ENCODE measurements at regions not wholly inside any gene's neighbourhood (a gene's known extent, or its start where the extent isn't known, plus 50 kb on each side); places are given as distances from the start of the nearest gene placed in this dataset.

GRCh38 chr3:152174876-152175527 lies 93.7 kb upstream of the MBNL1 start:
- Histone ChIP-seq H3K4ac (ENCODE audit: low read depth, low read length) (no peak overlapping the region), H4K91ac (ENCODE audit: low read depth, low read length) (no peak overlapping the region), H3K27me3 (ENCODE audit: insufficient read depth, low read length) (no peaks in the 10 kb centered on the region), H4K12ac (ENCODE audit: low read depth, low read length) (no peak overlapping the region), H3K9ac (ENCODE audit: low read length) (no peak overlapping the region), H4K8ac (ENCODE audit: low read depth, low read length) (no peak overlapping the region), H3K14ac (ENCODE audit: low read length) (no peak overlapping the region), H2AFZ (ENCODE audit: insufficient read depth, low read length, poor library complexity) (no peak overlapping the region), H3K4me2 (ENCODE audit: low read length) (no peak overlapping the region), H3K18ac (ENCODE audit: low read length) (no peak overlapping the region), H3K79me2 (ENCODE audit: control insufficient read depth, insufficient read depth, low read length, poor library complexity) (no peaks in the 10 kb centered on the region), H3K36me3 (ENCODE audit: control insufficient read depth in 1 of 2, insufficient read depth in 2 of 2, low read length in 2 of 2) (no peaks in the 10 kb centered on the region), H2BK12ac (ENCODE audit: low read length) (no peak overlapping the region), H2AK5ac (ENCODE audit: low read length) (no peak overlapping the region), H3K27ac (ENCODE audit: low read depth, low read length) (no peak overlapping the region), H3K4me1 (ENCODE audit: control insufficient read depth in 1 of 2, insufficient read depth in 2 of 2, low read length in 2 of 2) (no peaks in the 10 kb centered on the region), H3K4me3 (ENCODE audit: low read depth, low read length) (no peak overlapping the region), H3K9me3 (ENCODE audit: insufficient read depth, low read depth, low read length) (no peaks in the 10 kb centered on the region), H3K79me1 (ENCODE audit: low read length) (no peaks in the 10 kb centered on the region), H2BK120ac (ENCODE audit: insufficient read depth, low read length, poor library complexity) (no peak overlapping the region), H3K23ac (ENCODE audit: low read length) (no peak overlapping the region), H2BK5ac (ENCODE audit: low read depth, low read length, poor library complexity) (no peak overlapping the region)
- DNase-seq, result no peak
- WGBS (ENCODE audit: extremely low coverage, insufficient coverage, insufficient read length), result no CpG with 5 or more reads among the region's 2 CpGs

DNA sequence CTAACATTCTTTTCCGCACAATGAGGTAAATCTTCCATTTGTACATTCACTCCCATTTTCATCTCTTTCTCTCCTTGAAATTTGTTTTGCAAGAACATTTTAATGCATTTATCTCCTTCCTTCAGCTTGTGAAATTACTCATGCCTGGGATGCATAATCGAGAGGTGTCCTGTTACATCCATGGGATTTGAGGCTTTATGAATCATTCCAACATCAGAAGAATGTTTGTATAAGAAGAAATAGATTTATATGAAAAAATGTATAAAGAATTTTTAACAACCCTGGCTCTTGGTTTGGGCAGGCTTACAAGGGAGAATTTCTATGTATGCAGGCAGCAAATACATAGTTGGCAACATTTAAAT lies 93.2 kb upstream of the MBNL1 start:
- no peak overlapping the region for H2AK5ac ChIP-seq (ENCODE audit: low read length)
- WGBS (ENCODE audit: extremely low coverage, insufficient coverage, insufficient read length), result no CpG with 5 or more reads among the region's 2 CpGs
- no peaks in the 10 kb centered on the region for H3K9me3 ChIP-seq (ENCODE audit: insufficient read depth, low read depth, low read length)
- H2BK5ac ChIP-seq (ENCODE audit: low read depth, low read length, poor library complexity), result no peak overlapping the region
- H3K79me1 ChIP-seq (ENCODE audit: low read length), result no peaks in the 10 kb centered on the region
- H3K79me2 ChIP-seq (ENCODE audit: control insufficient read depth, insufficient read depth, low read length, poor library complexity), result no peaks in the 10 kb centered on the region
- no peak overlapping the region for H4K12ac ChIP-seq (ENCODE audit: low read depth, low read length)
- H2AFZ ChIP-seq (ENCODE audit: insufficient read depth, low read length, poor library complexity), result no peak overlapping the region
- DNase-seq, result no peak
- no peak overlapping the region for H3K27ac ChIP-seq (ENCODE audit: low read depth, low read length)
- no peak overlapping the region for H2BK120ac ChIP-seq (ENCODE audit: insufficient read depth, low read length, poor library complexity)
- H3K4me3 ChIP-seq (ENCODE audit: low read depth, low read length), result no peak overlapping the region
- no peaks in the 10 kb centered on the region for H3K27me3 ChIP-seq (ENCODE audit: insufficient read depth, low read length)
- H3K9ac ChIP-seq (ENCODE audit: low read length), result no peak overlapping the region
- no peak overlapping the region for H3K4me2 ChIP-seq (ENCODE audit: low read length)
- H3K14ac ChIP-seq (ENCODE audit: low read length), result no peak overlapping the region
- no peak overlapping the region for H2BK12ac ChIP-seq (ENCODE audit: low read length)
- H3K18ac ChIP-seq (ENCODE audit: low read length), result no peak overlapping the region
- no peaks in the 10 kb centered on the region for H3K4me1 ChIP-seq (ENCODE audit: control insufficient read depth in 1 of 2, insufficient read depth in 2 of 2, low read length in 2 of 2)
- no peak overlapping the region for H4K8ac ChIP-seq (ENCODE audit: low read depth, low read length)
- no peaks in the 10 kb centered on the region for H3K36me3 ChIP-seq (ENCODE audit: control insufficient read depth in 1 of 2, insufficient read depth in 2 of 2, low read length in 2 of 2)
- no peak overlapping the region for H3K4ac ChIP-seq (ENCODE audit: low read depth, low read length)
- no peak overlapping the region for H3K23ac ChIP-seq (ENCODE audit: low read length)
- no peak overlapping the region for H4K91ac ChIP-seq (ENCODE audit: low read depth, low read length)

GRCh38 chr3:152176241-152176640 lies 92.5 kb upstream of the MBNL1 start:
- H4K8ac ChIP-seq (ENCODE audit: low read depth, low read length), result no peak overlapping the region
- no peak overlapping the region for H3K27ac ChIP-seq (ENCODE audit: low read depth, low read length)
- no peaks in the 10 kb centered on the region for H3K27me3 ChIP-seq (ENCODE audit: insufficient read depth, low read length)
- no peak overlapping the region for H2AK5ac ChIP-seq (ENCODE audit: low read length)
- no peak overlapping the region for H3K23ac ChIP-seq (ENCODE audit: low read length)
- no peaks in the 10 kb centered on the region for H3K4me1 ChIP-seq (ENCODE audit: control insufficient read depth in 1 of 2, insufficient read depth in 2 of 2, low read length in 2 of 2)
- no peak overlapping the region for H3K9ac ChIP-seq (ENCODE audit: low read length)
- H2BK120ac ChIP-seq (ENCODE audit: insufficient read depth, low read length, poor library complexity), result no peak overlapping the region
- H3K9me3 ChIP-seq (ENCODE audit: insufficient read depth, low read depth, low read length), result no peaks in the 10 kb centered on the region
- peak in 1 of 2 donors; percentile 55 for DNase-seq
- H3K4me3 ChIP-seq (ENCODE audit: low read depth, low read length), result no peak overlapping the region
- no peak overlapping the region for H3K14ac ChIP-seq (ENCODE audit: low read length)
- no peak overlapping the region for H3K4me2 ChIP-seq (ENCODE audit: low read length)
- H2BK12ac ChIP-seq (ENCODE audit: low read length), result no peak overlapping the region
- no peak overlapping the region for H2BK5ac ChIP-seq (ENCODE audit: low read depth, low read length, poor library complexity)
- H2AFZ ChIP-seq (ENCODE audit: insufficient read depth, low read length, poor library complexity), result no peak overlapping the region
- no peaks in the 10 kb centered on the region for H3K79me2 ChIP-seq (ENCODE audit: control insufficient read depth, insufficient read depth, low read length, poor library complexity)
- no peak overlapping the region for H3K18ac ChIP-seq (ENCODE audit: low read length)
- H4K91ac ChIP-seq (ENCODE audit: low read depth, low read length), result no peak overlapping the region
- H3K79me1 ChIP-seq (ENCODE audit: low read length), result no peaks in the 10 kb centered on the region
- no CpG with 5 or more reads among the region's 2 CpGs for WGBS (ENCODE audit: extremely low coverage, insufficient coverage, insufficient read length)
- H3K36me3 ChIP-seq (ENCODE audit: control insufficient read depth in 1 of 2, insufficient read depth in 2 of 2, low read length in 2 of 2), result no peaks in the 10 kb centered on the region
- H3K4ac ChIP-seq (ENCODE audit: low read depth, low read length), result no peak overlapping the region
- H4K12ac ChIP-seq (ENCODE audit: low read depth, low read length), result no peak overlapping the region

GRCh38 chr3:152176998-152177397 lies 91.7 kb upstream of the MBNL1 start:
- H4K91ac ChIP-seq (ENCODE audit: low read depth, low read length), result no peak overlapping the region
- no peak overlapping the region for H3K4me3 ChIP-seq (ENCODE audit: low read depth, low read length)
- no peak overlapping the region for H3K18ac ChIP-seq (ENCODE audit: low read length)
- no CpG with 5 or more reads among the region's 1 CpG for WGBS (ENCODE audit: extremely low coverage, insufficient coverage, insufficient read length)
- H2AFZ ChIP-seq (ENCODE audit: insufficient read depth, low read length, poor library complexity), result no peak overlapping the region
- H3K4ac ChIP-seq (ENCODE audit: low read depth, low read length), result no peak overlapping the region
- H3K36me3 ChIP-seq (ENCODE audit: control insufficient read depth in 1 of 2, insufficient read depth in 2 of 2, low read length in 2 of 2), result no peaks in the 10 kb centered on the region
- no peak overlapping the region for H3K9ac ChIP-seq (ENCODE audit: low read length)
- H2BK5ac ChIP-seq (ENCODE audit: low read depth, low read length, poor library complexity), result no peak overlapping the region
- H3K23ac ChIP-seq (ENCODE audit: low read length), result no peak overlapping the region
- H3K4me1 ChIP-seq (ENCODE audit: control insufficient read depth in 1 of 2, insufficient read depth in 2 of 2, low read length in 2 of 2), result no peaks in the 10 kb centered on the region
- H3K27me3 ChIP-seq (ENCODE audit: insufficient read depth, low read length), result no peaks in the 10 kb centered on the region
- H3K79me1 ChIP-seq (ENCODE audit: low read length), result no peaks in the 10 kb centered on the region
- H4K8ac ChIP-seq (ENCODE audit: low read depth, low read length), result no peak overlapping the region
- no peak overlapping the region for H3K4me2 ChIP-seq (ENCODE audit: low read length)
- H2BK120ac ChIP-seq (ENCODE audit: insufficient read depth, low read length, poor library complexity), result no peak overlapping the region
- H3K27ac ChIP-seq (ENCODE audit: low read depth, low read length), result no peak overlapping the region
- DNase-seq, result no peak
- no peak overlapping the region for H3K14ac ChIP-seq (ENCODE audit: low read length)
- H3K9me3 ChIP-seq (ENCODE audit: insufficient read depth, low read depth, low read length), result no peaks in the 10 kb centered on the region
- H4K12ac ChIP-seq (ENCODE audit: low read depth, low read length), result no peak overlapping the region
- H2AK5ac ChIP-seq (ENCODE audit: low read length), result no peak overlapping the region
- H2BK12ac ChIP-seq (ENCODE audit: low read length), result no peak overlapping the region
- no peaks in the 10 kb centered on the region for H3K79me2 ChIP-seq (ENCODE audit: control insufficient read depth, insufficient read depth, low read length, poor library complexity)

Data from trophoblast cell (in vitro differentiated cells and primary cell).